MM.1S (cell line): ENCODE measurements at regions not wholly inside any gene's neighbourhood (a gene's known extent, or its start where the extent isn't known, plus 50 kb on each side); places are given as distances from the start of the nearest gene placed in this dataset.

Experiments used
- DNase-seq: peaks from one replicate; pipeline ENCODE4 v3.0.0-alpha.2; 2015
- H2AFZ ChIP-seq: fragments of 300-600 bp; sonication (generic); 2 replicates; pipeline ENCODE4 v1.6.0; 2016; ENCODE audit warnings: antibody characterized with exemption, low read length
- H3F3A ChIP-seq: fragments of 300-600 bp; sonication (generic); 2 replicates; pipeline ENCODE4 v1.6.1; 2016; ENCODE audit warnings: mild to moderate bottlenecking, antibody characterized with exemption, low read length, moderate library complexity, mixed read lengths; ENCODE audit not compliant: insufficient read depth
- H3K27ac ChIP-seq: fragments of 300-600 bp; sonication (generic); 2 replicates; pipeline ENCODE4 v1.5.1; 2016; ENCODE audit warnings: mild to moderate bottlenecking, low read length
- H3K27me3 ChIP-seq: fragments of 300-600 bp; sonication (generic); replicated peaks from 2 replicates; pipeline ENCODE4 v1.6.0; 2016; ENCODE audit warnings: low read length; ENCODE audit not compliant: insufficient read depth
- H3K36me3 ChIP-seq: fragments of 300-600 bp; sonication (generic); replicated peaks from 2 replicates; pipeline ENCODE4 v1.6.1; 2016; ENCODE audit warnings: mild to moderate bottlenecking, low read length, mixed read lengths; ENCODE audit not compliant: insufficient read depth
- H3K4me1 ChIP-seq: fragments of 300-600 bp; sonication (generic); 2 replicates; pipeline ENCODE4 v1.6.1; 2016; ENCODE audit warnings: low read length, mixed read lengths
- H3K4me2 ChIP-seq: fragments of 300-600 bp; sonication (generic); 2 replicates; pipeline ENCODE4 v1.6.0; 2016; ENCODE audit warnings: low read depth, low read length
- H3K4me3 ChIP-seq: fragments of 300-600 bp; sonication (generic); 2 replicates; pipeline ENCODE4 v1.5.1; 2016; ENCODE audit warnings: low read length, mixed read lengths
- H3K79me2 ChIP-seq: fragments of 300-600 bp; sonication (generic); 2 replicates; pipeline ENCODE4 v1.6.1; 2016; ENCODE audit warnings: mixed run types, low read length, mixed read lengths
- H3K9ac ChIP-seq: fragments of 300-600 bp; sonication (generic); 2 replicates; pipeline ENCODE4 v1.6.1; 2016; ENCODE audit warnings: low read length, mixed read lengths
- H3K9me2 ChIP-seq: fragments of 300-600 bp; sonication (generic); replicated peaks from 2 replicates; pipeline ENCODE4 v1.6.1; 2016; ENCODE audit warnings: mild to moderate bottlenecking, low read length, mixed read lengths; ENCODE audit not compliant: insufficient read depth
- H3K9me3 ChIP-seq: fragments of 300-600 bp; sonication (generic); replicated peaks from 2 replicates; pipeline ENCODE4 v1.6.1; 2016; ENCODE audit warnings: mild to moderate bottlenecking, low read length, mixed read lengths; ENCODE audit not compliant: insufficient read depth
- H4K20me1 ChIP-seq: fragments of 300-600 bp; sonication (generic); 2 replicates; pipeline ENCODE4 v1.6.1; 2016; ENCODE audit warnings: mild to moderate bottlenecking, low read length, moderate library complexity, mixed read lengths; ENCODE audit not compliant: insufficient read depth
- CTCF ChIP-seq: fragments of 300-600 bp; sonication (generic); IDR thresholded peaks from 2 replicates; pipeline ENCODE4 v1.5.1; 2016; ENCODE audit warnings: antibody characterized with exemption, low read length, mixed read lengths
- EZH2 ChIP-seq: fragments of 300-600 bp; sonication (generic); optimal IDR thresholded peaks from 2 replicates; pipeline ENCODE3; 2017; ENCODE audit warnings: low read depth, mild to moderate bottlenecking, antibody characterized with exemption, low read length, mixed read lengths
- EZH2phosphoT487 ChIP-seq: fragments of 300-600 bp; sonication (generic); IDR thresholded peaks from 2 replicates; pipeline ENCODE4 v1.6.1; 2018; ENCODE audit warnings: antibody characterized with exemption, low read length

GRCh38 chr13:99736541-99736940 lies 235.0 kb downstream of the ZIC5 start:
- H3K4me2 ChIP-seq, result no peak overlapping the region
- H3K4me1 ChIP-seq, result no peaks in the 10 kb centered on the region
- H4K20me1 ChIP-seq, result no peaks in the 10 kb centered on the region
- H3K27ac ChIP-seq, result no peak overlapping the region
- H3K9me3 ChIP-seq, result no peaks in the 10 kb centered on the region
- H3K36me3 ChIP-seq, result no peaks in the 10 kb centered on the region
- no peak overlapping the region for H3K4me3 ChIP-seq
- H3K79me2 ChIP-seq, result no peaks in the 10 kb centered on the region
- no peak for DNase-seq
- no peaks in the 10 kb centered on the region for H3F3A ChIP-seq
- H3K9ac ChIP-seq, result no peak overlapping the region
- no peak overlapping the region for H2AFZ ChIP-seq
- no peak for TF ChIP-seq CTCF
- no peak for TF ChIP-seq EZH2
- no peak for TF ChIP-seq EZH2phosphoT487
- H3K9me2 ChIP-seq, result no peaks in the 10 kb centered on the region
- H3K27me3 ChIP-seq, result no peaks in the 10 kb centered on the region

- Histone ChIP-seq H3K9me2 (no peaks in the 10 kb centered on the region), H3K4me1 (no peaks in the 10 kb centered on the region), H3F3A (no peaks in the 10 kb centered on the region), H3K4me3 (no peak overlapping the region), H3K27ac (no peak overlapping the region), H4K20me1 (no peaks in the 10 kb centered on the region), H3K36me3 (no peaks in the 10 kb centered on the region), H3K9me3 (no peaks in the 10 kb centered on the region), H2AFZ (no peak overlapping the region), H3K27me3 (no peaks in the 10 kb centered on the region), H3K4me2 (no peak overlapping the region), H3K79me2 (no peaks in the 10 kb centered on the region), H3K9ac (no peak overlapping the region)
- no peak for DNase-seq
- TF ChIP-seq EZH2phosphoT487 (no peak), CTCF (no peak), EZH2 (no peak)
Measured at GRCh38 chr13:99734013-99734693, 232.9 kb downstream of the TM9SF2 start.

GRCh38 chr13:99733346-99733745 lies 232.1 kb downstream of the TM9SF2 start:
- Histone ChIP-seq H3K9me3 (no peaks in the 10 kb centered on the region), H4K20me1 (no peaks in the 10 kb centered on the region), H3K9me2 (no peaks in the 10 kb centered on the region), H3K4me1 (no peaks in the 10 kb centered on the region), H3K4me2 (no peak overlapping the region), H3K27me3 (no peaks in the 10 kb centered on the region), H3K4me3 (no peak overlapping the region), H3K27ac (no peak overlapping the region), H3K79me2 (no peaks in the 10 kb centered on the region), H3F3A (no peaks in the 10 kb centered on the region), H3K36me3 (no peaks in the 10 kb centered on the region), H2AFZ (no peak overlapping the region), H3K9ac (no peak overlapping the region)
- TF ChIP-seq EZH2phosphoT487 (no peak), EZH2 (no peak), CTCF (no peak)
- DNase-seq, result no peak
